GM18499 (cell line): ENCODE measurements at regions not wholly inside any gene's neighbourhood (a gene's known extent, or its start where the extent isn't known, plus 50 kb on each side); places are given as distances from the start of the nearest gene placed in this dataset.
"Not testable (repeated sequence)": the region's sequence is repeated elsewhere in the genome, so short reads cannot be mapped to it uniquely, and the experiment has no call there.

Experiments used
- ATAC-seq: cut with Tn5 transposase; IDR thresholded peaks from one replicate; pipeline ENCODE4 v1.9.1; 2021; ENCODE audit warnings: moderate number of reproducible peaks; ENCODE audit not compliant: insufficient read depth, unreplicated experiment

DNA sequence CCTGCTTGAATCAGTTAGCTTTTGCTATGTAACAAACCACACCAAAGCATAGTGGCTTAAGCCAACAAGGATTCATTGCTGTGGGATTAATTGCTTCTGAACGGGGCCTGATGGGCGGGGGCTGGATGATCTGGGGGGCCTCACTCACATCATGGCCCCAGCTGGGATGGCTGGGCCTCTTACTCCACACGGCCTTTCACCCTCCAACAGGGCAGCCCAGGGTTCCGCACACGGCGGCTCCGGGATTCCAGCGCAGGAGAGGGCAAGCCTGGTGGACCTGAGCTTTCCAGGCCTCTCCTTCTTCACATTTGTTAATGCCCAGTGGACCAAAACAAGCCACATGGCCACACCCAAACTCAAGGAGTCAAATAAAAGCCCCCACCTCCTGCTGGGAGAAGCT is 86.3 kb upstream of the PHLPP1 start:
- ATAC-seq = no peak

DNA sequence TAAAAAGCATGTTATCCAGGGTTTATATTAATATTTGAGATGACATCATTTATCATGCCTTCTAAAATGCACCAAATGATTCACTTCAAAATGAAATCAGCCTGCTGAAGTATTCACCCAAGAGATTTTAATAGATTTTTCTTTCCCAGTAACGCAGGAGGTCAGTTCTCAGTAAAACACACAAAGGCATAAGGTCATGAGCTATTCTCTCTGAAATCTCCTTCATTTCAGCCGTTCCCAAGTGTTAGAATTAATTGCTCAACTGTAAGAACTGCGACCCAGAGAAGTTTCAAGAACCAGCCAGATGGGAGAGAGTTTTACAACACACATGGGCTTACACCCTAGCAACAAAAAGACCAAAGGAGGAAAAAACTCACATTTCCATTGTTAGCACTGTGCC is 84.2 kb upstream of the PHLPP1 start:
- no peak for ATAC-seq

DNA sequence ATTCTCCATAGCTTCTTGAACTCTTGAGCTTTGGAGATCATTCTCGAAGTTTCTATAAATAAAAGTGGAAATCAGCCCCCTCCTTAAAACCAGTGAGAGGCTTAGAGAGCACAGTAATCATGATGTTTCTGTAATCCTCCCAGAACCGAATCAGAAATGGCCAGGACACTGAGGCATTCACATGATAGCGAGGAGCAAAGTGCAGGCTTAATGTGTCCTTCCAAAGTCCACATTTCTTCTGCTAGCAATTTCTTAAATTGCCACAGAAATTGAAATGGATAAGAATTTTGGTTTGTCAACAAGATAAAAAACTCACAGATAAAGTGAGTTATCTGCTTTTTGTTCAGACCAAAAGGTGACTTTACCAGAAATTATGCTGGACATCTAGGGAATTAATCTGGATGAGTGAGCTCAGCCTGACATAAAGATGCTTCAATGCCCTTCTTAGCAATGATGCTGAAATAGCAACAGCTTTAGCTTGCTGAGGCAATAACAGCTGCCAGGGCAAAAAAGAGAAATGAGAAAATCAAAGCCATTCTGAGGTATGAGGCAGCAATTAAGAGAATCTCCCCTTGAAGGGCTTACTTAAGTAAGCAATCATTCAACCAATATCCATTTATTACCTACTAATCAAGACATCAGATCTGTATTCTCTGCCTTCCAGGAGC is 82.4 kb upstream of the PHLPP1 start:
- ATAC-seq = no peak

DNA sequence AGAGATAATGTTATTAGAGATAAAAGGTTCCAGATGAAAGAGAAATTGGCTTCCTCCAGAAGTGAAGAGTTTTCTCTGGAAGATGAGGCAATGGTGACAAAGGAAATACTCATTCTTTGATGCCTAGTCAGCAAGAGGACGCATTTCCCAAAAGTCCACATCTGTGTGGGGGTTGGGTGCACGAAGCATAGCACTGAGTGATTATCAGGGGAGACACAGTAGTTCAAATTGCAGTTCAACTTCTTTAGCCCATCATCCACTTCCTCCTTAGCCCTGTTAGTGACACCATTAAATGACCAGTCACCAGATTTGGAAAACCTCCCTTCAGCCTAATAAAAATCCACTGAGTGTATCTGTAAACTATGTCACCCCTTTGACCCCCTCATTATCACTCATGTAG is 80.9 kb upstream of the PHLPP1 start:
- no peak for ATAC-seq

DNA sequence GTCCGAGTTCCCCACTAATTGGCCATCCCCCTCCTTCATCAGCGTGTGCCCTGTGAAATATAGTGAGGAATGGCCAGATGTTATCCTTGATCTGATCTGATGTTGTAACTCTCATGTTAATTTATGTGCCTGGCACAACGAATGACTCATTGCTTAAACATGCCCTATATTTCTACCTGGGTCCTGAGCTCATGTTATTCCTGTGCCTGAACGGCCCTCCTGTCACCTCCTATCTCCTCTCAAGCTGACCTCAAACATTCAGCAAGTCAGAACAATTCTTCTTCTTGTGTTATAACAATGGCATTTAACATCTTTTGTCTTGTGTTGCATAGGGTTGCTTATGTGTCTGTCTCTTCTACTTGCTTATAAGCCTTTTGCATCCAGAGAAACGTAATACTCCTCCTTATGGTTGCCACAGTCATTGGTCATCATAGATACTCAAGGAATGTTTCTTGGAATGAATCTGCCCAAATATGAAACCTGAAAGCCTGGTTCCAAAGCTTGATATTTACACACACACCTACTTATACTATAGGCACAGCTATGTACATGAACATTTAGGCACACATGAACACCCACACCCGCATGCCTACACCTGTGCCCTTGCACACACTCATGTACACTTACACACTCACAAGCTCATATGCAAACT is 80.2 kb upstream of the PHLPP1 start:
- ATAC-seq = no peak

DNA sequence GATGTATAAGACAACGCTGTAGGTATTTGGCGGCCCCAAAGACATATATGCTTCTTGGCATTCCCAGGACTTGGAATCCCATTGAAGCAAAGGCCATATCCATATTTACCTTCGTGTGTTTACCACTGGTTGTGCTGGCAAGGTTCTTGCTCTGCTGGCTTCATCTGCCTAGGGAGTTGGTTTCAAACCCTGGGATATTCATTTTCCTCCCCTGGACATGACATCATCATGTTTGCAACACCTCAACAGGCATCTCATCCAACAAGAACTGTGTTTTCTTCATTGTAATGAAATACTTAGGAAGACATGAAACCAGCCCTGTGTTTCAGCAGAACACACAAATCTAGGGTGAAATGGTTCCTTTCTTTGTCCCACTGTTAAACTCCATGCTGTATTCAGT is 77.9 kb upstream of the PHLPP1 start:
- ATAC-seq = no peak

DNA sequence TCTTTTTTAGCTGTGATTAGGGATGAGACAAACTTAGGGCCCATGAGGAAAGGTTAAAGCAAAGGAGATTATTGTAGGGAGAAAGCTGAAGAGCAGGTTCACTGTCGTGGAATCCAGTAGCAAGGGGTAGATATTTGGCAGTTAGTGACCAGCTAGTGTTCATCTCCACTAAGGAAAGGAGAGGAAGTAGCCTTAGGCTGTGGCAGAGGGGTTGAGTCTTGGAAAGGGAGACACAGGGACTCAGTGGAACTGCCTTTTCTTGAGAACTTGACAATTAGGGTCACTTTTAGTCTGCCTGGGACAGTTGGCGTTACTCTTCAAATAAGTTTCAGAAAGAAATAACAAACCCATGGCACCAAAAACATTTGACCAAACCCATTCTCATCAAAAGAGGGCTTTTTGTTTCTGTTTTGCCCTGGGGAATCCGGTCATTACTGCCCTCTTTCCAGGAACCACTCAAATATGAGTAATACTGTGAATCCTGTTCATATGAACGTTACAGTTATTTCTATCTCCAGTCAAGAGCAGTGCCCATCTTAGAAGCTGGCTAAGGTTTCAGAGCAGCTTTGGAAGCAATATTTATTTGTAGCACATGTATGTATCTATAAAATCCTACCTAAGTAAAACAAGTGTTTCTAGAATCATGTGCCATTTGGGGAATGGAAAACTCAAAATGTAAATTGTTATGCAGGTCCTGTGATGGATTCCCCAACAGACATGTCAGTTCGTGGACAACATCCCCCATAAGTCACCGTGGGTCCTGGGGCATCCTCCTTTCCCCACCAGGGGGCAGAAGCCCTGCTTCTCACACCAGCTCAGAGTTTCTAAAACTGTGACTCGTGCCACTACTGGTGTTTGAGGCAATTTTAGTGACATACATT is 77.3 kb upstream of the PHLPP1 start:
- no peak for ATAC-seq

DNA sequence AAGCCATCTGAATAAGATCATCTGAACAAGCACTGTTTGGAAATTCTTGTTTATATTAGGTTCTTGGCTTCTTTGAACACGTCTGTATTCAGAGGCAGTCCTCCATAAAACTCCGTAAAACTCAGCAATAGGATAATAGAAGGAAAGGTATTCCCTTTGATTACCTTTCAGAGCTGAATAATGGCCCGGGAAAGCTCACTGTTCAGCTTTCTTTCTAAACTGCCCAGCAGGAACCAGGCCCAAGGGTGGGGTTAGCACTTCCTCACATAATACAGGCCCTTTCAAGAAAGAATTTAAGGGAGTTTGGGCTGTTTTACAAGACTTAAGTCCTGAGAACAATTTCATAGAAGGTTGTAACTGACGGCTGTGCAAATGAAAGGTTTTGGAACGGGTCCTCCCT is 72.2 kb upstream of the PHLPP1 start:
- no peak for ATAC-seq

DNA sequence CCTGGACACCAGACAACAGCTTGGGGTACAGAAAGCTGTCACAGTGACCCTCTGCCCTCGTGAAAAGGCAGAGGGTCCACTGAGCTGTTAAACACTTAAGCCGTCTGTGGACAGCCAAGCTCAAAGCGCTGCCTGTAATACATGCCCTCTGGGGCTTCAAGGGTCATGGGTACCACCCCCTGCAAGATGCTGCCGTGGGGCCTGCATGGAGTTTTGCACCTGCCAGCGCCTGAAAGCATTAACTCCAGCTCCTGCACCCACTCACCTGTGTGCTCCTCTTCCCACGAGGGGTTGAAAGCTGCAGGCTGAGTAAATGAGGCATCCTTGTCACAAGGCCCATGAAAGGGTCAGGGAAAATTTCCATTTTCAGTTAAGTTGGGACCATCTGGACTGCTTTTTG is 70.6 kb upstream of the PHLPP1 start:
- no peak for ATAC-seq

DNA sequence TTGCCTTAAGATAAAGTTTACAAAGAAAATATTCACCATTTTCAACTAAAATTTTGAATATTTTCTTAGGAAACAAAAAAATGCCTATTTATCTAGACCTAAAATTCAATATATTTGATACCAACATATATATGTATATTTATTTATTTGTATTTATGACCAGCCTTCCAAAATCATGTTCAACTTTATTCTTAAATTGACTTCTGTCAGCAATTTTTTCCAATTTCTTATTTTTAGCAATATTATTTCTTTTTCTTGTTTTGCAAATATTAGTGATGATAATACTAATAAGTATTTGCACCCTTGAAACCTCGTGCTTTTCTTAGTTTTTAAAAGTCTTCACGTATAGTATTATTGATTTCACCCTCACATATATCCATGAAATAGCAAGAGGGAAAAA is 68.2 kb upstream of the PHLPP1 start:
- ATAC-seq = no peak

DNA sequence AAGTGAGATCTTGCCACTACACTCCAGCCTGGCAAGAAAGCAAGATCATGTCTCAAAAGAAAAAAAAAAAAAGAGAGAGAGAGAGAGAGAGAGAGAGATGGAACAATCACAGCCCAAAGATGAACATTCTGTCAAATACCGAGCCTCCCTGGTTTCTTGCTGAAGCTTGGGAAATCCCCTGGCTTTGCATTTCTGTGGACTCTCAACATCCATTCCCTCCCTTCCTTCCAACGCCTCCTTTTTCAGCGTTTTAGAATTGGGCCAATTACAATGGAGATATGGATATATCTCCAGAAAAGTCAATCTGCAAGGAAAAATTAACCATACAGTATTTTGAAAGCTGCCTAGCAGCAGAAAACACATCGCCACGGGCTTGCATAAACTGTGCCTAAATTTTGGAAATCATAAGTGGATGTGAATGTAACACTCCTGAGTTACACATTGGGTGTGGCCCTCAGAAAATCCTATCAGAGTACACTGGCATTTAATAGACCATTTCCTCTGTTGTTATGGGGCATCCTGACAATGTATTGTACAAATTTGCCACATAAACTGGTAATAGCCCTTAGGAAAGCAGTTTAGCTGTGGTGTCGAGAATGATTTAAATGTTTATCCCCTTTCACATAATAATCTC is 67.2 kb upstream of the PHLPP1 start:
- ATAC-seq = no peak

DNA sequence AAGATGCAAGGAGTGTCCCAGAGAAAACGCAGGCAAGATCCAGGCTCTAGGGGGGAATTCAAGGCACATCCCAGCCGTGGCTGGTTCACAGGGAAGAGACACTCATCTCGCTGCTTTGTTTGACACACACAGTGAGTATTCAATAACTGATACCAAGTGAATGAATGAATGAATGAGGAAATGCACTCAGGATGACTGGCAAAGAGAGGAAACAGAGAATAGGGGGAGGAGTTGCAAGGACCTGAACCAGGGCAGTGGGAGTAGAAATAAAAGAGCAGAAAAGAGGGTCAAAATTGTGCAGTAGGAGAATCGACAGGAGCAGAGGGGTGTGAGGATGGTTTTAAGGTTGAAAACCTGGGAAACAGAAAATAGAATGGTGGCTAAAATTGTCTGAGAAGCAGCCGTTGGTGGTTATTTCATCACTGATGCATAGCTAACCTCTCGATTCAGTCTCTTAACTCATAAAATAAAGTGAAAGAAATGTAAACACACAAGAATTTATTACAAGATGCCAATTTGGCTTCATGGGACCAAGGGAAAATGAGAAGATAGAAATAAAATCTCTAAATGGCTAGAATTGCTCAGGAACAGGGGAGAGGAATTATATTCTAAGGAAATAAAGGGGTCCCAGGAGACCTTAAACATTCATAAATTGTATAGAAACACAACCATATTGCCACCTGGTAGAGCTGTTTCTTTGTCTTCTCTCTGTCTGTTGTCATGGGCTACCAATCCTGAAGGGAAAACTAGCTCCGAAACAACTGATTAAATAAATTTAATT is 63.9 kb upstream of the PHLPP1 start:
- no peak for ATAC-seq

DNA sequence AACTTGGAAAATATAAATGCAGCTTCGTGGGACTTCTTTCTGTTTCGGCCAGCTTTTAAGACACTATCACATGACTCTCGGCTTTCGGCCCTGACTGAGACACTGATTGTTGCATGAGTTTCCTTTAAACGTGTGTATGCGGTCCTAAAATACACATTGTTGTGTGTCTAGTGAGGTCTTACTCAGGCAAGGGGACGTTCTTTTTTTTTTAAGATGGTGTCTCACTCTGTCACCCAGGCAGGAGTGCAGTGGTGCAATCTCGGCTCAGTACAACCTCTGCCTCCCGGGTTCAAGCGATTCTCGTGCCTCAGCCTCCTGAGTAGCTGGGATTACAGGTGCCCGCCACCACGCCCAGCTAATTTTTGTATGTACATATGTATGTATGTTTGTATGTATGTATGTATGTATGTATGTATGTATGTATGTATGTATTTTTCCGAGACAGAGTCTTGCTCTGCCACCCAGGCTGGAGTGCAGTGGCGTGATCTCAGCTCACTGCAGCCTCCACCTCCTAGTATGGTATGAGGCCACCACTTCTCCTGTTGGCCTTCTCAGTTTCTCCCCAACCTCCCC is 63.2 kb upstream of the PHLPP1 start:
- not testable (repeated sequence) for ATAC-seq

DNA sequence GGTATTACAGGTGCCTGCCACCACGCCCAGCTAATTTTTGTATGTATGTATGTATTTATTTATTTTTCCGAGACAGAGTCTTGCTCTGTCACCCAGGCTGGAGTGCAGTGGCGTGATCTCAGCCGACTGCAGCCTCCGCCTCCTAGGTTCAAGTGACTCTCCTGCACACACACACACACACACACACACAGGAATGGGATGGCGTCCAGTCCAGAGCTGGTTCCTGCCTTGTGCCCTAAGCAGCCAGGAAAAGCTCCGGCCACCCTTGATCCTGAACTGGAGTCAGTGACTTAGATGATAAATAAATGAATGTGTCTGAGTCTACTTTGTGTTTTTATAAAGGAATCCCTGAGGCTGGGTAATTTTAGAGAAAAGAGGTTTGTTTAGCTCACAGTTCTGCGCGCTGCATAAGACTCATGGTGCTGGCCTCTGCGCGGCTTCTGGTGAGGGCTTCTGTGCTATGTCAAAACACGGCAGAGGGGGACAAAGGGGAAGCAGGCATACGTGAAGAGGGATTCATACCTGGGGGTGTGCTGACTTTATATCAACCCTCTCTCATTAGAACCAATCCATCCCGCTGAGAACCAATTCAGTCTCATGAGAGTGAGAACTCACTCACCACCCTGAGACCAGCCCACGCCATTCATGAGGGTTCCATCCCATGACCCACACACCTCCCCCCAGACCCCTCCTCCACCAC is 59.7 kb upstream of the PHLPP1 start:
- no peak for ATAC-seq

DNA sequence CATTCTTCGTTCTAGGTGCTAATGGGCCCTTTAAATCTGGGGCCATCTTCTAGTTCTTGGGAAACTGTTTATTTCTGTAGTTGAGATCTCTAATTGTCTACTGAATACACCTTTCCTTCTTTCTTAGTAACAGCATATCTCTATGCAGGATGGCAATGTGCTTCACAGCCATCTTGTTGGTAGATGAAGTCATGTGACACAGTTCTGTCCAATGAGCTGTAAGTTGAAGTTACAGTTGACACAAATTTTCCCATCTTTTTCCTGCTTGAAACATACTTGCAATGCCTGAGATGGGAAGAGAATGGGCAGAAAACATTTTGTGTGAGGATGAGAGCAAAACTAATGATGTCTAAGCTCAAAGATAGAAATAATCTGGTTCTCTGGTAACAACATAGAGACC is 57.3 kb upstream of the PHLPP1 start:
- ATAC-seq = no peak

DNA sequence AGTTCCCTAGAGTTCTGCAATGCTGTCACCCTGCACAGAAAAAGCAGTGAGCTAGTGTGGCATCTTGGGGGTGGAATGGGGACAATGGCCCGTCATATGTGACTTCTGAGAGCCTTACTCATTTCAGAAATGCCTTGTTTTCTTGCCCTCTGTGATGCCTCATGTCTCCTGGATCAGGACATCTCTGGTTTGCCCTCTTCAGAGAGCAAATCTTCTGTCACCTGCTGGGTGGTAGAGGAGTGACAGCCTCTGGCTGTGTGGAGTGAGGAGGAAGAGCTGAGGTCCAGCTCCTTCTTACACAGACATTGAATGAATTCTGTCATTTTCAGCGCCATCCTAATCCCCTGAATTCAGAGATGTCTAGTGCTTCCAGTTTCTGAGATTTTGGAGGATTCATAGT is 55.6 kb upstream of the PHLPP1 start:
- no peak for ATAC-seq

DNA sequence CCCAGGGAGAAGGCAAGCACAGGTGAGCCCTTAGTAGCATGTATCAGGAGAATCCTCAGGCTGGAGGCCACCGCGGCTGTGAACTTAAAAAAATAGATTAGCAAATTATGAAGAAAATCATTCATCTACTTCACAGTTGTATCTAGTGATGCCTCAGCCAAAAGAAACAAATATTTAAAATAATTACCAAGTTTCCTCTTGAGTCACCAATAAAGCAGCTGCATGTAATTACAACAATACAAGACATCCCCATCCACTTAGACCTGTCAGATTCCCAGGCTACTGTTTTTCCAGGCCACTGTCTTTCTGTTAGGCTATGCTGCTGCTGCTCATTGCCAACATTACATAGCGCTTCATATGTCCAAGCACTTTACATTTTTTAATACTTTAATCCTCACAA is 54.6 kb upstream of the PHLPP1 start:
- ATAC-seq = no peak

DNA sequence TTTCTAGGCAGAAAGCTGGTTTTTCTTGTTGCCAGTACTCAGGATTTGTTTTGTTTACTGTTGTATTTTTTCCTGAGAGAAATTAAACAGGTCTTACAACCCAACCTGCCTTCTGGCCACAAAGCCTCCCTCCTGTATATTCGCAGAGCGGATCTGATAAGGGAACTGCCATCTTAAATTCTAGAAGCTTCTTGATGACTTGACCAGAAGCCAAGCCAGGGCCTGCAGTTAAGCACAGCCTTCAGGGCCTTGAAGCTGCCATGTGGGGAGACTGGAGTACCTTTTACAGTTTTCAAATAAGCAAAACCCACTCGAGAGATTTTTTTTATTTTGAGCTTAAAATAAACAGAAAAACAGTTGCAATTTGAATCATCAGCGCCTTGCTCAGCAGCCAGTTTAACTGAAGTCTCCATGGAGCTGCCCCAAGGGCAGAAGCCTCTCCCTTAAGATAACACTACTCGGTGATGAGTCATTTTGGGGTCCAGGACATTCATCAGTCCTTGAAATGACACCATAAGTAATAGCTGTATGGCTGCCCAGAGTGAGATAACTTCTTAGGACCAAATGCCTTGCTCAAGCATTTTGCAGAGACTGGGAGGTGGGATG is 51.5 kb upstream of the PHLPP1 start:
- ATAC-seq = peak; percentile 89

DNA sequence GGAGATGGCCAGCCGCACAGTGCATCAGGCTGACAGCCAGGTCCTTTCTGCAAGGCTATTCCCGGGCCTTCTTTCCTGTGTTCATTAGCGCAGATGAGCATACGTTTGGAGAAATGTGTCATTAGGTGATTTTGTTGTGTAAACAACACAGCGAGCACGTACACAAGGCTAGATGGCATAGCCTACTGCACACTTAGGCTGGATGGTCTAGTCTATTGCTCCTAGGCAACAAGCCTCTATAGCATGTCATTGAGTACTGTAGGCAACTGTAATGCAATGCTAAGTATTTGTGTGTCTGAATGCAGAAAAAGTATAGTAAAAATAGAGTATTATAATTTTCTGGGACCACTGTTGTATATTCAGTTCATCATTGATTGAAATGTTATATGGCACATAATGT is 50.9 kb upstream of the PHLPP1 start:
- no peak for ATAC-seq
